ENCODE measurements at regions not wholly inside any gene's neighbourhood (a gene's known extent, or its start where the extent isn't known, plus 50 kb on each side); places are given as distances from the start of the nearest gene placed in this dataset.

DNA sequence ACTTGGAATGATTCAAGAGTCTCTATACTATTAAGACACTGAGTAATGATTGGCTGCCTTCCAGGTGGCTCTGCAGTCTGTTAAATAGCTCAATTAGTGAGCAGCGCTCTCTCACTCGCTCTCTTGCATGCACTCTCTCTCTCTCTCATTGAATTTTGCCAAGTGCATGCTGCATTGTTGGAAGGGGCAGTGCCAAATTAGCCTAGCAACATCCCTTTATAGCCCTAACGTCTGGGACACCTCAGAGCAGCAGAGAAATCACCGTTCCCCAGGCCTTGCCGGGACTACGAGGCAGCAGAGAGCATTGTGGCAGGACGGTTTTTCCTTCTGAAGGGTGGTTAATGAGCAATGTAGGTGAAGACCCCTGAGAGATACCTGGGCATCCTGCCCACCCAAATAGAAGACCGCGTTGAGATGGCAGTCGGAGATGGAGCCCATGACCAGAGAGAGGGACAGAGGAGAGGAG is 447.6 kb upstream of the POU3F3 start:
- no peak for DNase-seq (ENCODE audit: low spot score)

DNA sequence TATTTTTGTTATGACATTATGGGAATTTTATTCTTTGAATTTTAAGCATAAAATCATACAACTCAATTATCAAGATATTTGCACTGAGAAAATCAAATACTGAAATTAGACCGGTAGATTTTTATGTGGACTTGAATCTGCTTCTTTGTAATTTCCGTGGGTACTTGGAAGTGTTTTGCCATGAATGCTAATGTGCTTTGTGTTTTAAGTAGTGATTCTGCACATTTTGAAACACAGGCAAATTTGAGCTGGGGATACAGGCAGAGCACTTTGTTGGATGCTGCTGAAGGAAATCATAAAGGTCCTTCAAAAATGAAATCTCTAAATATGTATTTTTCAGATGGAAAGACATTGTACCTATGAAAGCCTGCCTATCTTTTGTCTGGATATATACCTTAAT is 446.3 kb upstream of the POU3F3 start:
- DNase-seq (ENCODE audit: low spot score), result no peak

DNA sequence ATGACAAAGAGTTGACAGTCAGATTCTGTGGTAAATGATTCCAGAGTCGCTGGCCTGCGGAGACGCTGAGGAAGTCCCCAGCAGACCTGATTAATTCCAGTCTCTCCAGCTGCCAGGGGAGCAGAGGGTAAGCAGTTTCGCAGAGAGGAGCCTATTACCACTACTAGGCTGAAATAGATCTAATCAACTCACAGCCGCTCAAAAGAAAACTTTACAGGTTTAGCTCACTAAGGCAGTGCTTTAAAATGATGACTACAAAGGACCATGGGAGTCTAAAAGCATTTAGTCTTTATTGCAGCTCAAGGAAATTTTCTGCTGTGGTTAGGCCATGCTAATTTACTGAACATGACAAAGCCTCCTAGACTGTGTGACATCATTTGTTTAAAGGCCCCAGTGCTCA is 445.6 kb upstream of the POU3F3 start:
- no peak for DNase-seq (ENCODE audit: low spot score)

DNA sequence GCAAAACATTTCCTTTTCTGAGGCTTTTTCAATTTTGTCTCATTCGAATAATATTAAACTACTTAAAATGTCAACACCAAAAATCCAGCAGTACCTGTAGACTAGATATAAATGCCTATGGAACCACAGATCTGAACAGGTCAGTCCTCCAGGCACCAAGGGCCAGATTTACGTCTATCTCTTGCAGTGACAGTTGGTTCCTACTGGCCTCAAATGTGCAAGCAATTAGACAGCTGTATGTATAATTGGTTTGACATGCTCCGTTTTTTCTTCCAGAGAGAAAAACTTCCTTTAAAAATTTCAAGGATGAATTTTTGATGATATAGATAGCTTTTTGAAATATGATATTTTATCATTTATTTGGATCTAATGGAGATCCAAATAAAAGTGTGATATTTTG is 443.8 kb upstream of the POU3F3 start:
- no peak for DNase-seq (ENCODE audit: low spot score)

DNA sequence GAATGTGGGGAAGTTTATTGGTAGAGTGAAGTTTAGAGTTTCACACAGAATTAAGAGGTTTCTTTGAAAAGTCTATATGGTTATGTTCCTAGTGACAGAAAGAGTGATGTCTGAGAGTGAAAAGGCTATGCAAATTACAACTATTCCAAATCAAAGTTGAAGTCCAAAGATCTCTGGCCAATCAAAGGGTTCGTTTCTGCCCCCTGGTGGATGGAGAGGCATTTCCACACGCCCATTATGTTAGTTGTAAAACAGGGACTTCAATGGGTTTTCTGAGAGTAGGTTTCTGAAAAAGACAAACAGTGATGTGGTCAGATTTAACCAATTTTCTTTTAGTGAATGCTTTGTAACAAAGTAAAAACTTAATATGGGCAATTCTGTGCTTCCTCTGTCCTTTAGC is 441.5 kb upstream of the POU3F3 start:
- no peak for DNase-seq (ENCODE audit: low spot score)

DNA sequence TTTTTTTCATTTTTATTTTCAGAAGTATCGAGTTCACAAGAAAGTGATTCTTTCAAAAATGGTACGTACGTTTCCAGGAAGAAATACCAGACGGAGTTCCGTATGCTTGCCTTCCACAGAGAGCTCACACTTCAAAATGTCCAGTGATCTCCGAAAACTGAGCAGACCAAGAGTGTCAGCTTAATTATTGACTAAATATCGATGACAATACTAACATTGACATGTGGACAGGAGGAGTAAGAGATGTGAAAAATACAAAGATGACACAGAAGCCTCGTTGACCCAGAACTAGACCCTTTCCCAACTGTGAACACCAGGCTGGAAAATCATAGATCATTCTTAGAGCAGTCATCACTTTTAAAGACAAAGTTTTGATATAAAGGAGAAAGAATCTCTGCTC is 440.0 kb upstream of the POU3F3 start:
- DNase-seq (ENCODE audit: low spot score), result no peak

DNA sequence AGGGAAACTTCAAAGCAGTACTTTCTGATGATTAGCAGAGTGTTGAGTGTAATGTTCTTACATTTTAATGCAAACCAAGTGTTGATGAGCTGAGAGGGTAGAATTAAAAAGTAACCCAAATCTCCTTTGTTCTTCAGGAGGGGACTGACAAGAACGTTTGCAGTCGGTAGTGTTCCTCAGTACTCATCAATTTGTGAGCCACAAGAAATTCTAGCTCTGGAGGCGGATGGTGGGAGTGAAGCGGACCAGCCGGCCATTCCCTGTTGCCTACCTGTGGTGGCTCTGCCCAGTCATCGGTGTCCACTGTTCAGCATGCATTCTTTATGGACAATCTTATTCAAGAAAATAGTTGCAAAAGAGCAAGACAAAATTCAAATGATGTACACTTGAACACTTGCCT is 438.6 kb upstream of the POU3F3 start:
- no peak for DNase-seq (ENCODE audit: low spot score)

DNA sequence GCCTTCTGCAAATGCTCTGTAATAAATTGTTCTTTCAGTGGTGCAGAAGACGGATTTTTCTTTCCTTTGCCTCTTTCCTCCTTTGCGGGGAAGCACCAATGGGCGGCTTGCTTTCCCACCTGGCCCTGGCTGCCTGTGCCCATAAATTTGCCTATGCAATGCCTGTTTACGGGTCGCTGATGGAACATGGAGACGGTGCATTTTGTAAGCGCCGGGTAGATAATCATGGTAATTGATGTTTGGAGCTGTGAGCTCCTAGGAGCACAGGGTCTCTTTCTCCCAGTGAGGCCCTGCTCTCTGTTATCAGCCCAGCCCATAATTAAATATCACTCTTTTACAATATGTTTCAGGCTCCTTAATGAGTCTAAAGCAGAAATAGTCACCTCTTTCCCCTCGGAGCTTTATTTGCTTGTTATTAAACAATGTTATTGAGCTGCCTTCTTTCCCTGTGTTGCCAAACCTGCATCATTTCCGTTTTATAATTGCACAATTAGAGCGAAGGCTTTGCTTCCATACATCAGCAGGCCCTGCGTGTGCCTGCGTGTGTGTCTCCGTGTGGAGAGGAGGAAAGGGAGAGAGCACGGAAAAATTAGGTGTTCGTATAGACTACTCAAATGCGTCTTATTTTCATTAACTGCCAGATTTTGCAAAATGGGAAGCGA is 437.4 kb upstream of the POU3F3 start:
- no peak for DNase-seq (ENCODE audit: low spot score)

DNA sequence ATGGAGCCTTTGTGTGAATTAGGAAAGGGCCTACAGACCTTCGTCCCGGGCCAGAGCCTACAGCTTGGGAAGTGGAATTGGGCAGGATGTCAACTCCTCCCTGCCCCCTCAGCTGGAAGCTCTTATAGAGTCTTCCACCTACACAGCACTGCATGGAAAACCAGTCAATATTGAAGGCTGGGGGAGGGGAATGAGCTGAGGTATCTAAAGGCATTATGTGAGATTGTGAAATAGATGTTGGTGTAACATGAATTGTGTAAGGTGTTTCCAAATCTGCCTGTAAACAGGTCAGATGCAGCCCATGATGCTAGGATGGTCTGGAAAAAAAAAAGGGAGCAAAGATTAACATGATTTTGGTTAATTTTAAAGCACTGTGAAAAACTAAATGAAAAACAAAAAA is 433.5 kb upstream of the POU3F3 start:
- DNase-seq (ENCODE audit: low spot score), result no peak

DNA sequence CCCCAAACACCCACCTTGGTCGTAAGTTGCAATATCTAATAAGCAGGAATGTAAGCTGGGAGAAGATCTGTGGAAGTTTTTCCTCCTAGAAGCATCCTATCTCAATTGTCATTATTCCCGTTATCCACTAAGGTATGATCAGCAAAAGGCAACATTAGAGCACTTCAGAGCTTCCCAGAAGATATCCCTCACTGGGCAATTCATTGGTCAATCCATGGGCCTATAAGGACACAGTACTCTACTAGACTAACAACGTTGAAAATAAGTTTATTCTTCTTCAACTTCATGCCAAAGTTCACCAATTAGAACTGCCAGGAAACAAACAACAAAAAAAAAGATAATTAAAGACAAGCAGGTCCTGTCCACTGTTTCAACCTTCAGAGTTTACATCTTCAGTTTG is 433.0 kb upstream of the POU3F3 start:
- DNase-seq (ENCODE audit: low spot score), result no peak

DNA sequence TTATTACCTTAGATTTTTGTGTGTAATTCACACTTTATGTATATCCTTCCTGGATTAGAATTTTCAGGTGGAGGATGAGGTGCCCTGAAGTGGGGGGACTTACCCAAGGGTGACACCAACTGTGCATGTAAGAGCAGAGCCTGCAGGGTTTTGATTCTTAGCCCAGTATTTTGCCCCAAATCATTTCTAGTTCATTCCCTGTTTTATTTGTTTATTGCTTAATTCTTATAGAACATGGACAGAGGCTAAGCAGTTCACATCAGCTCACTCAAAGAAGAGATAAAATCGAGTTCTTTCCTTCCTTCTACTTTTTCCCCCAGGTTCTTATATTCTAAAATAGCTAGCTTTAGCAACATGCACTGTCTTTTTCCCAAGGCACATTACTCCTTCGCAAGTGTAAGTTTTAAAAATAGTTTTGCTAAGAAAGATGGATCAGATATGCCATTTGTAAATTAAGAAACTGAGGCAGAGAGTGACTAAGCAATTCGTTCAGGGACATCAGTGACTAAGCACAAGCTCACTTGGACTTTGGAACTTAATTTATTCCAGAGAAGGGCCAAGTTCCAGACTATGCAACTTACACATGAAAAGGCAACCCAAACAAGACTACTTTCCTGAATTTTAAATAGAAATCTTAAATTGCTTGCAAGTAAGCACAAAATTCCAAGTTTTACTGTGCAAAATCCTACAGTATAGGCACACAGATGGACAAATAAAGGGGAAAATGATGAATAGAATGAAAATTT is 427.9 kb upstream of the POU3F3 start:
- DNase-seq (ENCODE audit: low spot score), result no peak

DNA sequence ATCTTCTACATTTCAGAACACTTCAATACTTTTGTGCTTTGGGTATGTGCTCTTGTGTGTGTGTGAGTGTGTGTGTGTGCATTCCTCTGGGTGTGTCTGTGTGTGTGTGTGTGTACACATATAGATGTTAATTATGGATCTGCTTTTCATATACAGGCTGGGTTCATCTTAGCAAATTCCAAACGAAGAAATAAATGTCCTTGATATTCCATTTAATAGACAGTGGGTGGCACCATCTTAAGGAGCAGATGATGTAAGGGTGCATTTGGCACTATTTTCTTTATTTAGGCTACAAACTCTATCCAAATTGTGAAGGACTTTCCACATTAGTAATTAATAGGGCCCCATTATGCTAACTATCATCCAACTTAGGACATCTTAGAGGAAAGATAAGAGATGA is 425.8 kb upstream of the POU3F3 start:
- DNase-seq (ENCODE audit: low spot score), result no peak

DNA sequence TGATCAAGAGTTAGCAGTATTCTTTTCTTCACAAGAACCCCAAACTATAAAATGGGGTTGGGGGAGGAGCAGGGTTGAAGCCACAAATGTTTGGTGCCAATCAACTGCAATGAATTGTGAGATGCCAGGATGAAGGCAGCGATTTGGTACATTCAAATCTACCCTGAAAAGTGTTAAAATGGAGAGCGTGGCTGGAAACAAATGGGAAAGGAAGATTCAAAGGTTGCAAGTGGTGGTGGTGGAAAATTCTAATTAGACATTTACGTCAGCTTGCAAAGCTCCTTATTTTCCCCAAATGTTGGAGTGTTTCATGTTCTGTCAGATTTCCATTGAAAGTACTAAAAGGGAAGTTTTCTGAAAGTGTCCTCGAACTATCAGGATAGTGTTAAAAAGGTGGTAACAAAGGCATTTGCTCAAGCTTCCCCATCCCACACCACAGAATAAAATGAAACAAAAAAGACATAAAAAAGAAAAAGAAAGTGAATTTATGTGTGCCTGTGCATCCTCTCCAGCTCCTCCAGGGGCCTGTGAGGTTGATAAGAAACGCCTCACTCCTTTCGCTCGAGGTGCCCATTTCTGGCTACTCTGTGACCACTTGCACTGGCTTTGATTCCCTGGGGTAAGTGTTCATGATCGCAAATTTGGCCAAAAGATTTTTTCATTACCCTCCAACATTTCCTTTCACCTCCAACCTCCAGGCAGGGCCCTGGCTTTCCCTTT is 424.1 kb upstream of the POU3F3 start:
- DNase-seq (ENCODE audit: low spot score), result no peak

DNA sequence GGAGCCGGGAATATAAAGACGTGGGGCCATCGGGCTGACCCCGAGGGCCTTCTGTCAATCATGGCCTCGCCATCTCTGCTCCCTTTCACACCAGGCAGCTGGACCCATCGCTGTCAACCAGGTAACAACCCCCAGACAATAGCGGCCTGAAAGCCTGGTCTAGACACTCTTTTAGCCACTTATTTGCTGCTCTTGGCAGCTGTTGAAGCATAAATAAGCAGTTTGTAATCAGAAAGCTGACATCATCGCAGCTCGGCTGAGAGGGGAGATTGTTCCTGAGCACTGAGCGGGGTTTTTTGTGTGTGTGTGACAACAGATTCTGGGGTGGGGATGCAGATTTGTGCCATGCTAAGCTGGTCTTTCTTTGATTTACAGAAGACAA is 423.6 kb upstream of the POU3F3 start:
- no peak for DNase-seq (ENCODE audit: low spot score)

DNA sequence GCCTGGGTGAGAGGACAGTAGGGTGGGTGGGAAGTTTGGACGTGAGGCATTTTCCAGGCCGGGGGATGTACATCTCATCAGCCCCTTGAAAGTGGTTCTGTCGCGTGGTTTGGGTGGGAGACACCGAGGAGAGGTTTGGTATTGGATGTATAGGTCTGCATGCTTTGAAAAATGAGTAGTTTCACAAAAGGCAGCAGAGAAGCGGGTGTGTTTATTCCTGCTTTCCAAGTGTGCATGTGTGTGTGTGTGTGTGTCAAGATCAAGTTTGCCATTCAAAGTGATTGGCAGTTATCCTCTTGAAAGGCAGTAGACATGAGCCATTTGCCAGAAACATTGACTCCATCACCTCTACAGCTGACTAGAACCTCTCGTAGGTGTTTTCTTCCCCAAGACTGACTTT is 423.1 kb upstream of the POU3F3 start:
- no peak for DNase-seq (ENCODE audit: low spot score)

DNA sequence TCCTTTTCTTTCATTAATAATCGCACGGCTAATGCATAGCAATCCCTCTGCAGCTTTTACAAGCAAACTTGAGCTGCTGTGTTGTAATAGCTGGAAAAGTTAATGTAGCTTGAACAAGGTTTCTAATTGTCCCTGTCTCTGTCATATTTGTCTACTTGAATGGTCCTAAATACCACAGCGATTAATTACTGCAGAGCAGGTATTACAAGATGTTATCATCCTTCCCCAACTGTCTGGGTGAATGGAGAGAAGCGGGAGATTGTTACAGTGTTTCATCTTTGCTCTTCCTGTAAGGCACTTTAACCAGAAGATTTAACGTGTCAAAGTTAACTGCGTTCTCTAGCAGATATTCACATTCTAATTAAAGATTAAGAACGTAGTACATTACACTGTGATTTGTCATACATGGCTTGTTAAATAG is 422.2 kb upstream of the POU3F3 start:
- no peak for DNase-seq (ENCODE audit: low spot score)

DNA sequence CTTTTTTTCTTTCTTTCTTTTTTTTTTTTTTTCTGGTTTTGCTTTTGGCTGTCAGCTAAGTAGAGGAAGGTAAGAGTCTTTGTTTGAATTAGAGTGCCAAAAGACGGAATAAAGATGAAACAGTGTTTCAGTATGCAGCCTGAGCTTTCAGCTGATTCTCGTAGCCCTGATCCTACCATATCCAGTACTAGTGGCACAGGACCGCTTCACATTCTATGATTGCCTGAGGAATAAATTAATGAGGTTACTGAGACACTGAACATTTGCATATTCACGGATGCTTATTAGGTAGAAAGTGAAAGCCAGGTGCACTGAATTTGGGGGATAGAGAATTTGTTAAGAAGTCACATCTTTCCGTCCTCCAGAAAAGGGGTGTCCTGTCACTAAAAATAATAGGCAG is 421.5 kb upstream of the POU3F3 start:
- DNase-seq (ENCODE audit: low spot score), result no peak

DNA sequence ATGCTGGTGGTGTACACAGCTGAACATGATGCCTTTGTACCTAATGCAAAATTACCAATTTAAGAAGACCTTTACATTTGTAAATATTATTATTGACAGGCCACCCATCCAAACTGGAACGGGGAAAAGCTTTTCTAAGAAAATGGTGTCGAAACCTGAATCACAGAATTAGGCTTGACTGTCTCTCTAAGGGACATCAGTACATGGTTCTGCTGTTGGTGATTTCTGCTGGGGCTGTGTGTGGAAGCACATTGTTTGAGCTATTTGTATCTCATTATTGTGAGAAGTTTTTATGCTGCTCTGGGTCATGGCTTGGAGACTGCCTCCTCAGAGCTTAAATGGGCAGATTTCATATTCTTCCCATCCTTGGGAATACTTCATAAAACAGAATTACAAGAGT is 420.9 kb upstream of the POU3F3 start:
- no peak for DNase-seq (ENCODE audit: low spot score)

DNA sequence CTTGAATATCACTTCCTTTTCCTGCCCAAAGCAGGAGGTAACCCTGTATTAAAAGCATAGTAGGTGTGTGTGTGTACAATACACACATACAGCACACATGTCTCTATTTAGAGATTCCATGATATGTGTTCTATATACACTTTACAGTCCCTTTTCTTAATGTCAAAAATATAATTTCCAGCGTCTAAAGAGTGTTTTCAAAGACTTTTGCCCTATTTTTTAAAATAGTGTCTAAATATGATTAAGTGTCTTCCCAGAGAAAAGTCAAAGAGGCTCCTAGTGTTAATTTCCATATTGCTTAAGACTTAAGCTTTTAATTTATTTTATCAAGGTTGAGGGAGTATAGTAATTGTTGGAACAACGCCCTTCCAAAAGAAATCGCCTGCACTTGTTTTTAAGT is 420.3 kb upstream of the POU3F3 start:
- no peak for DNase-seq (ENCODE audit: low spot score)

DNA sequence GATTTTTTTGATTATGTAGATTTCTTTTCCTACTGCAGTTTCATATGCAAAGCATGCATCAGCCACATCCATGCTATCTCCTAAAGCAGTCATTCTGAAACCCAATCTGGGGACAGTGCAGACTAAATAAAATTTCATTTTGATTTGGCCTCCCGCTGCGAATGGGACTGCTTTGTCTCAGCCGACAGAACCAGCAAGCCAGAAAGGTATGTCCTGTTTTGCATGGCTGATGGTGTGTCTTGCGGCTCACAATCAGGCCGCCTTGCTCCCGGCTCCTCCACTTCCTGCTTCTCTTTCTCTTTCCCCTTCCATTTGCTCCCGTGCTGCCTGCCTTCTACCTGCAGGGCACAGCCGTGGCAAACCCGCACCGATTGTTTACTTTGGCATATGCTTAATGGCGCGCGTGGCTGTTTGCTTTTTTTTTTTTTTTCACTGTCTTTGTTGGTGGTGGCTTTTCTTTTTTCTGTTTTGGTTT is 419.6 kb upstream of the POU3F3 start:
- no peak for DNase-seq (ENCODE audit: low spot score)

DNA sequence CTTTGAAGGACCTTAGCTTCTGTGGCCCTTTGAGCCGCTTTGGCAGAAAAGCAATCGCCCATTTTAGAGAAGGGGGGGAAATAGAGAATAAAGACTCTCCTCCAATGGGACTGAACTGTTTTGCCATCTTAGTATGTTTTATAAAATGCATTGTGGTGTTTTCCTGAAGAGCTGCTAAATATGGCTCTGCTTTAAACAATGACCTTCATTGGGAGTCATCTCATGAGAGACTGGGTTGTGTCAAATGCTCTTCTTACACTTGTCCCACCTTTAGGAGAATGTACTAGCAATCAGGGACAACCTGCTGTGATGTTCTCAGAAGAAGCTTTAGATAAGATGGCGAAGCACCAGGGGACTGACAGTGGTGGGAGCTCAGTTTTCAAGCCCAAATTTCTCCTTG is 418.9 kb upstream of the POU3F3 start:
- DNase-seq (ENCODE audit: low spot score), result no peak

DNA sequence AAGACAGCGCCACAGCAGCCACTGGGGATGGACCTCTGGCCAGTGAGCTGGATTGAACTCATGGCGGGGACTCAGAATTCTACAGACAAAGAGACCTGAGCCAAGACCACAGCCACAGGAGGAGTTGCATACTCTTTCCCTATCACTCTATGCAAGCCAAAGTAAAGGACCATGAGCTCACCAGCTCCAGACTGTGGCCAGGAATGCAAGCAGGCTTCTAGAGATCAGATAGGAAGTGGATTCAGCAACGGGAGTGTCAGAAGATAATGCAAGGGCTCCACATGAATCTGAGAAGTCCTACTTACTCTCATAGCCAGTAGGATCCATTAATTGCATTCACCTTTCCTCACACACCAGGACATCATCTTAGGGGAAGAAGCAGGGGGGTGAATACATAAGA is 415.4 kb upstream of the POU3F3 start:
- no peak for DNase-seq (ENCODE audit: low spot score)

DNA sequence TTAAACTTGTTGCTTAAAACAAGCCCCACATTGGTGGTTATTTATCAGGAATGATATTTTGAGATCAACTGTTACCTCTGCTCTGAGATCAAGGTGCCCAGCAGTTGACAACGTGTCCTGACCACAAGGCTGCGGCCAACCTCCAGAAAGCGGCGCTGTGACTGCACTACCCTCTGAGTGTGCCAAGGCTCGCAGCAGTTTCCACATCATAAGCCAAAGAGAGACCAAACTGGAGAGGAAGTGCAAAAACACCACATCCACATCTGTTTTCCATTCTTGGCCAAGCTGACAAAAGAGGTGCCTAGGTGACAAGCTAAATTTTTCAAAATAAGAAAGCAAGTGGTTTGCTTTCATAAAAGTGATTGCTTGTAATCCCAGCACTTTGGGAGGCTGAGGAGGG is 410.8 kb upstream of the POU3F3 start:
- no peak for DNase-seq (ENCODE audit: low spot score)
